ENCODE measurements at regions not wholly inside any gene's neighbourhood (a gene's known extent, or its start where the extent isn't known, plus 50 kb on each side); places are given as distances from the start of the nearest gene placed in this dataset.

DNA sequence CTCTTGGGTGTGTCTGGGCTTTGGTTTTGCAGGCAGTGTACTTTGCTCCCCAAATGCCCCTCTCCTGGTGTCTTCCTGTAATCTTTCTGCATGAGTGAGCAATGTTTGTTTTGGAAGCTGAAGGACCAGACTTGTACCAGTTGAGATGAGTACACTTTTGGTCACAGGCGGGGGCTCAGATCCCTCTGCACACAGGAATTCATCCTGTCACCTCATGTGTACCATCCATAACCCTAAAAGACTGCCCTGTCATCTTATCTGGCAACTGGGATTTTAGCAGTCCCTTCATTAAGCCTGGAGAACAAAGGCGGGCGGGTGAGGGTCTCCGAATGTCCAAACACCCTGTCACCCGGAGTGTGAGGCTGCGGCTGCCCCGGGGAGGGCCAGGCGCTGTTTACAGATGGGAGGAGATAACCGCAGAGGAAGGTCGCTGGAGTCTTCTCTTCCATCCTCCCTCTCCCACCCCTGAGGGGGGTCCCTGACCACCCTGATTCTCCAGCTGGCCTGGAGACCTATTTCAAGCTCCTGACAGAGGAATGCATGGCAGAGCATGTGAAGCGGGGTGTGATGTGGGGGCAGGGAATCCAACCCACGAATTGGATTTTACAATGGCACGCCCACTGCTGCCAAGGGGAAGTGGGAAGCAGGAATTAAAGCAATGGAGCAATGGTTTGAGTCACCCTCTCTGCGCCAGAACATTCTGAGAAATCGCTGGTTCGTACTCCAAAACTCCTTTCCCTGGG is 158.2 kb upstream of the MYCN start:
- DNase-seq: no peak

DNA sequence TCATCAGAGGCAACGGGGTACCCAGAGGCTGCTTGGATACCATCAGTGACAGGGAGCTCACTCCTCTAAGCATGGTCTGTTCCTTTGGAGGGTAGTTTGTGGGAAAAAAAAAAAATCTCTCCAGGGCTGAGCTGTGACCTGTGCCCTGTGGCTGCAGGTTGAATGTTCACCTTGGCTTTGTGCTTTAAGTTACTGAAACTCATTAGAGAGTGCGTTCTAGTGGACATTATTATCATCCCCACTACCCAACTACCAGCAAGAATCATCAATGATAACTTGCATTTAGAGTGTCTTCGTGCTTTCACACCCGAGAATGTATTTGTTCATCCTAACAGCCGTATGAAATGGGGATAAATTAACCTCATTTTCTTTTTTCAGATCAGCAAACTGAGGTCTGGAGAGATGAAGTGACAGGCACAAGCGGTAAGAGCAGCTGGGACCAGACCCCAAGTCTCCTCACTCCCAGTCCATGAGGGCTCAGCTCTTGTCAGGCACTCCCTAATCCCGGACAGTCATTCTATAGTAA is 157.5 kb upstream of the MYCN start:
- DNase-seq: no peak

DNA sequence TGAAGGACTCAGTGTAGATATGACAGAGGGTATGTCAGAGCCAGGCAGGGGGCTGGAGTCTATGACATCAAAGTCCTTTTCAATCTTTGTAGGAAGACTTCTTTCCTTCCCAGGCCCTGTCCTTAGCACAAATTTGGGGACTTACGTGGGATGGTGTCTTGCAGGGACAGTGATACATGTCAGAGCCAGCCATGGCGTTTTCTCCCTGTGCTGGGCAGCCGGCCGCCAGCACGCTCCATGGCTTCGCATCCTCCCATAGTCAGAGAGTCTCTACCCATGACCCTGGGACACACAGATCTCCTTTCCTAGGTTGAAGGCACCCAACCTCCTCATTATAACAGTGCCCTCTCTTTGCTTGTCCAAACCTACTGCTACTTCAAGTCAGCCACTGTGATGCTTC is 156.9 kb upstream of the MYCN start:
- no peak for DNase-seq

DNA sequence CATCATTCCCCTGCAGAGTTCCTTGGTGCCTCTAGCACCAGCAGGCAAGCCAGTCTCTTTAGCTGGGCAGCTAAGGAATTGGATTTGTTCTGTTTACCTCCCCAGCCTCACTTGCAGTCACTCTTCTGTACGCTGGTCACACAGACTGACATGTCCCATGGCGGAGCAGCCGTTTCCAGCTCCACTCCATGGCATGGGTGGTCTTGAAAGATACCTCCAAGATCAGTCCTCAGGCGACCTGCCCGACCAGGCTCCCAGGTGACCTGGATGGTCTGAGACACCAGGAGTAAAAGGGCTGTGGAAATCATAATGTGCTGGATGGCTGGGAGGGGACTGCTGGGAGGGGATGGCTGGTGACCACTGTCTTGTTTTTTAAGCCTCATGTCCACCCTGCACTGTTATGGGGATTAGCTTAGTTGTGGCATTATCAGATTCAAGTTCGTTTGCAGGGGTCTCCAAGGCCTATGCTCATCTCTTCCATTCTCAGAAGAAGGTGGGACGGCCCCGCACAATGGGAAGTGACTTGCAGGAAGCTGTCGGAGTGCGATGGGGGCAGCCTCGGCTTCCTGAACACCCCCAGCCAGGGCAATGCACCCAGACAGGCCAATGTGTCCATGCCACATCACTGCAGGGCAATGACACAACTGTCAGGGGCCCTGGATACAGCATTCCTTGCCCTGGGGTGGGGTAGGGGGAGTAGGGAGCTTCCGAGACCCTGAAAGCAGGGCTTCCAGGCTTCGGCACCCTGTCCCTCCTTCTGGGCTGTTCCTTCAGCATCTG is 156.1 kb upstream of the MYCN start:
- no peak for DNase-seq

DNA sequence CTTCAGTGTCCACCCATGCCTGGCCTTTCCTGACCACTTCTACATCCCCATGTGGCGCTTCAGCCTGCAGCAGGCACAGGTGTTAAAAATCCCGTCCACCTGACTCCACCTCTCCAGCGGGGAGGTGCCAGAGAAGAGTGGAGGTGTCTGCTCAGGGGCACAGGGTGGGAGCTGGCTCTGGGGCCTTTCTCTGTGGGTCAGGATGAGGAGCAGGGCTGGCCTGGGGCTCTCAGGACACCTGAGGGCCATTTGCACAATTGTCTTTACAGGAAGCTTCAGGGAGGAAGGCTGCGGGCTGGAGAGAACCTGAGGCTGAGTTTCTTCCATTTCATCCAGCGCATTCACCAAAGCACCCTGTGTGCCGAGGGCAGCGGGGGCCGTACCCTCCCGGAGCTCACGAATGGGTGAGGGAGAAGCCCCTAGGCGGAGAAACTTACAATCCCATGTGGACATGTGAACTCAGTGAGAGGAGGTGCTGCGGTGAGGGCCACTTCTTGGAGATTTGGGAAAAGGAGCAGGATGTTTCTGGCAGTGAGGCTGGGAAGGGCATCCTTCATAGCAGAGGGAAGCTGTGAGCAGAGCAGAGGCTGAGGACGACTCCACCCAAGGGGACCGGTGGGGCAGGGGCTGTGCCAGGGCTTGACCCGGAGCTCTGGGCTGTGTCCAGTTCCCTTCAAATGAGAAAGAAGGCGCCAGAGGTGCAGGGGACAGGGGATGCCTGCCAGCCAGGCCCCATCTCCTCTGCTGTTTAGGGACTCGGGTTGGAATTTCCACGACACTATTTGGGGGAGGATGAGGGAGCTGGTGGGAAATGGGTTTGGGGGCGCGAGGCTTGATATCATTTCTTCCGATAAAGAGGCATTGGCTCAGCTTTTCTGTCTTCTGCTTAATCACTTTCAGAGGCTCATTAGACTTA is 155.2 kb upstream of the MYCN start:
- no peak for DNase-seq

DNA sequence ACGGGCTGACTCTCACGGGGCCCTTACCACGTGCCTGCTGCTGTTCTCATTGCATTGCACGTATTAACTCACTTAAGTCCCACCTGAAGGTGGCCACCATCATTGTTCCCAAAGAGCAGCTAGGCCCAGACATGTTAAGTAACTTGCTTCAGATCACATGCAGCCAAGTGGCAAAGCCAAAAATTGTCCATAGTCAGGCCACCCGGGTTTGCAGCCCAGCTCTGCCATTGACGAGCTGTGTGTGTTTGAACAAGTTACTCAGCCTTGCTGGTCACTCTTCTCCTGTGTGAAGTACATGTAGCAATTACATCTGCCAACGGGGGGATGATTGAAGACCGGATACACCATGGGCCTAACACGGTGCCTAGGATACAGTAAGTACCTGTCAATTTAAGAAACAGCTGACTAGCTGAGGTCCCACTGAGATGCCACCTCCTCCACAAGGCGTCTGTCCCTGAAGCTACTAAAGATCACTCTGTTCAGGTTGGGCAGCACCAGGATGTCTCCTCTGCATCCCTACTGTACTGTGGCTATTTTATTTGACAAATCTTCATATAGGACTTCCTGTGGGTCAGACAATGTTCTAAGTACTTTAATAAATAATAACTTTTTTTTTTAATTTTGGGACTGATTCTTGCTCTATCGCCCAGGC is 154.2 kb upstream of the MYCN start:
- no peak for DNase-seq

DNA sequence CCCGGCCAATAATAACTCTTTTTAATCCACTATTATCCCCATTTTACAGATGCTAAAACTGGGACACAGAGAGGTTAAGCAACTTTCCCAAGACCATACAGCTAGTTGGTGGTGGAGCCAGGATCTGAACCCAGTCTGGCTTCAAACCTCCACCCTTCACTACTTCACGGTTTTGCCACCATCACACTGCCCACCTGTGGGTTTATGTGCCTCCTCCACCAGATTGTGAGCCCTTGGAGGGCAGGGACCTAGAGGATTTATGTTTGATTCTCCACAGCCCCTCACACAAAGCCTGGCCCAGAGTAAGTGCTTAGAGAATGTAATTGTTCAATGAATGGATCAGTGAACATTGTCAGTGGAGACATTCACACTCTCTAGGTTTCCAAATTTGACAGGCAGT is 153.4 kb upstream of the MYCN start:
- DNase-seq: no peak

DNA sequence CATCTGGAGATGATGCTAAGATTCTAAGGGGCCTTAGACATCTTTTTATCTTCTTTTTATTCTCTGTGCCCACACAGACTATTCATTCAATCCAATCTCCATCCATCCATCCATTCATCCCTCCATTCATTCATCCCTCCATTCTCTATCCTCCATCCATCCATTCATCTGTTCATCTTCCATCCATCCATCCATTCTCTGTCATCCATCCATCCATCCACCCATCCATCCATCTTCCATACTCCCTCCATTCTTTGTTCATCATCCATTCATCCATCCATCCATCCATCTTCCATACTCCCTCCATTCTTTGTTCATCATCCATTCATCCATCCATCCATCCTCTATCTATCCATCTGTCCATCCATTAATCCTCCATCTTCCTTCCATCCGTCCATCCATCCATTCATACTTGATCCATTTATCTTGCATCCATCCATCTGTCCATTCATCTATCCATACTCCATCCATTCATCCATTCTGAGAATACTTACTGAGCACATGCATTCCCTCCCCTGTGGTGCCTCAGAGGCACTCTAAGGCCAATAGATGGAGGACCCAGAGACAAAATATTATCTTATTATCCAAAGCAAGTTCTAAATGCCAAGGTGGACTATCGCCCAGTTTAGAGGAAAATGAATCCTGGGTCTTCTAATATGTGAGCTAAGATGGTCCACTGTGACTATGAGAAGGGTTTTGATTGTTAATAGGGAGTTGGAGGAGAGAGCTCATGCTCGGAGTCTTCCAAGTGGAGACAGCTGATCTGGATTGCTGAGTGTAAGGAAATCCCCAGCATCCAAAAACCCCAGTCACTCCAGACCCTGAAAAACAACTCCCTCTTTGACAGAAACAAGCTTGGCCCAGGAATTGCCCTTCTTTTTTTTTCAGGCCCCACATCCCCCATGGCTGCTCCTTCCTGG is 152.6 kb upstream of the MYCN start:
- peak; percentile 35 for DNase-seq

DNA sequence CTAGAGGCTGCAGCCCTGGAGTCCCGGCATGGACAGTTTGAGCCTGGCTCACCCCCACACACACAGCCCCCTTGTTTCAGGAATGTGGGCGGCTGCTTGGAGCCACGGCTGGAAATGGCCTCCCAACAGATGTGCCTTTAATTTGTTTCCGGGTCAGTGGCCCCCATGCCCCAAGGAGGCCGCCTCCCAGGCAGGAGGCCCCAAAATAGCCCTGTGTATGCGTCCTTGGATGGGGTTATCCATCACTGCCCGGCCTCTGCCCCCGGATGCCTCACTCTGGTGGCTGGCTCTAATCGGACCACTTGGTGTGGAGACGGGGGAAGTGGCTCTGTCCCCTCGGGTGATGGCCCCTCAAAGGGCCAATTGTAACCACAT is 151.9 kb upstream of the MYCN start:
- no peak for DNase-seq

DNA sequence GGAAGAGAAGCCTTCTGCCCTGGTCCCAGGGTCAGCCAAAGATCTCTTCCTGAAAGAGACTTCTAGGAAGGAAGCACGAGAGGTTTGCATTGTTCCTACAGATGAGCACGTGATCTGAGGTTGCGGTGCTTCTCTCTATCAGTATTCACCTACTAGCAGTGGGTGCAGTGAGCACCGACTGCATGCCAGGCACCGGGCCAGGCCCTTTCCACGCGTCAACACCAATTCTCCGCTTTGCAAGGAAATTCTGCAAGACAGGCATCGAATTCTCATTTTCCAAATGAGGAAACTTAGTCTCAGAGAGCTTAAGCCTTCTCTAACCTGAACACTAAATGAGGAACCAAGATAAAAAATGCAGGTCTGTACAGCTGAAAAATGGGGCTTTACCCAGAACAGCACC is 151.5 kb upstream of the MYCN start:
- no peak for DNase-seq

DNA sequence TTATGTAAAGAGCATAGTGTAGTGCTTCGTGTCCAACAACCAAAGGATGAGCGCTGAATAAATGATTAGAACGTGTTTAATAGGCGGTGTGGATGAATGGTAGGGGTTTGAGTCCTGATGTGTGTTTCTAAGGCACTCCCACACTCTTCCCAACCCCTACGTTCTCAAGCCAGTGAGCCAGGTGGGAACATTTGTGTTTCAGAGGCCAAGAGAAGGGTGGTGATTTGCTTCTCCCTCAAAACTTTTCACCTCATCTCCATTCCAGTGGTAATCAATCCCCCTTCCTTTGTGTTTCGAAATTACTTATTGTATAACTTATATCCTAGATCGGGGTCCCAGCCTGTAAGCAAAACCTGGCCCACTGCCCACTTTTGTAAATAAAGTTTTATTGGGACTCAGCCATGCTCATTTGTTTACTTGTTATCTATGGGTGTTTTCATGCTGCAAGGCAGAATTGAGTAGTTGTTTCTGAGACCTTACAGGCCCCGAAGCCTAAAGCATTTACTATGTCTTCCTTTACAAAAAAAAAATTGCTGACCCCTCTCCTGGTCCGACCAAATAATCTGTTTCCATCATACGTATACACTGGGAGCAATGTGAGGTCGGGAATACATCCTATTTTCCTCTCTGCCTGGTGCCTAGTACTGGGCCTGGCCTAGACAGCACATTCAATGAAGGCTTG is 150.8 kb upstream of the MYCN start:
- DNase-seq: no peak

DNA sequence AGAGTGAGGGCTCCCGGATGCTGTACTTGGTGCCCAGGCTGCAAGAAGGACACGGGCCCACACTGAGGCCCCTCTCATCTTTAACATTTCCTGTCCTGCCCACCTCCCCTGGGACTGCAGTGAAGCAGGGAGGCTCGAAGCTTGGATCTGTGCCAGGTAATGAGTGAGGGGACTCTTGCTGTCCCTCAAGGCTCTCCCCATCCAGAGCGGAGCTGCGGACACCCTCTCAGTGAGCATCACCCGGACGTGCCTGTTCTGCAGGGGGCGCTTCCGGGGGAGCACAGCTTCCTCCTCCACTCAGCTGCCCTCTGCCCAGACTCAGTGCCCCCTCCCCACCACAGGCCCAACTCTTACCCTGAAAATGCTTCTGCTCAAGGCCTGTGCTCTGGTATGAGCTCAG is 150.0 kb upstream of the MYCN start:
- no peak for DNase-seq

DNA sequence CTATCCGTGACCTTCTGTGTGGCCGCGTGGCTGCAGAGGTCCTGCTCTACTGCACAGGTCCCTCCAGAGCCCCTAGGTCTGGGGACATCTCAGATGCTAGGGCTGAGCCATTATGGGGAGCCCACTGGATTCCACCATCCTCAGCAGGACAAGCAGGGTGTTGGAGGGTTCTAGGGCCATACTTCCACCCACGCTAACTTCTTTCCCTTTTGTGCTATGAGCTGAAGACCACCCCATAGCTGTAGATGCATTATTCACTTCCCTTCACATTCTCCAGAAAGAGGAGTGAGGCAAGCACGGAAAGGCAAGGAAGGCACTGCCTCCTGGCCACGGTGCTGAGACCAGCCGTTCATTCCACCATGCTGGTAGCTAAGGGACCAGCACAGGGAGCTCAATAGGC is 149.5 kb upstream of the MYCN start:
- no peak for DNase-seq

DNA sequence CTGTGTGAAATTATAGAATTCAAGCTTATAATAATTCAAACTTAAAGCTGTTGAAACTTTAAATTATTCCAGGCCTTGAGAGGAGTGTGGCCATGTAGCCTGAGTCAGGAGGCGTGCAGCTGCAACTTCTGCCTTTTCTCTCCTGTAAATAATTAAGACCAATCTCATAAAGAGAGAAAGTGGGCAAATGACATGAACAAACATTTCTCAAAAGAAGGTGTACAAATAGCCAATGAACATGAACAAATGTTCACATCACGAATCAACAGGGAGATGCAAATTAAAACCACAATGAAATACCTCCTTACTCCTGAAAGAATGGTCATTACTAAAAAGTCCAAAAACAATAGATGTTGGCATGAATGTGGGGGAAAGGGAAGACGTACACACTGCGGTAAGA is 149.1 kb upstream of the MYCN start:
- no peak for DNase-seq

DNA sequence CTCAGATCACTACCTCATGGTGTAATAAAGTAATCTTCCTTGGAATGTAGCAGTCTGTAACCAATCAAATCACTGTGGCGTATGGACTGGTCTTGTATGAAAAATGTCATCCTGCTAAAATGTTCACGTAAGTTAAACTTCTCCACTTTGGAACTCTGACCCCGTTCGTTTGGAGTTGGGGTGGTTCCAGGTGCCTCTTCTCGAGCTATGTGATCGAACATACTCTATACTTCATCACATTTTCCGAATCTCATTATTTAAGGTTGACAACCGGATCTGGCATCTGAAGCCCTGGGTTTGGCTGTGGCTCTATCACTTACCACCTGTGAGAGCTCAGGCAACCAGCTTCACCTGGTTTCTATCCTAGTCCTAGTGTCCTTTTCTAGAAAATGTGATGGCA is 148.0 kb upstream of the MYCN start:
- no peak for DNase-seq

DNA sequence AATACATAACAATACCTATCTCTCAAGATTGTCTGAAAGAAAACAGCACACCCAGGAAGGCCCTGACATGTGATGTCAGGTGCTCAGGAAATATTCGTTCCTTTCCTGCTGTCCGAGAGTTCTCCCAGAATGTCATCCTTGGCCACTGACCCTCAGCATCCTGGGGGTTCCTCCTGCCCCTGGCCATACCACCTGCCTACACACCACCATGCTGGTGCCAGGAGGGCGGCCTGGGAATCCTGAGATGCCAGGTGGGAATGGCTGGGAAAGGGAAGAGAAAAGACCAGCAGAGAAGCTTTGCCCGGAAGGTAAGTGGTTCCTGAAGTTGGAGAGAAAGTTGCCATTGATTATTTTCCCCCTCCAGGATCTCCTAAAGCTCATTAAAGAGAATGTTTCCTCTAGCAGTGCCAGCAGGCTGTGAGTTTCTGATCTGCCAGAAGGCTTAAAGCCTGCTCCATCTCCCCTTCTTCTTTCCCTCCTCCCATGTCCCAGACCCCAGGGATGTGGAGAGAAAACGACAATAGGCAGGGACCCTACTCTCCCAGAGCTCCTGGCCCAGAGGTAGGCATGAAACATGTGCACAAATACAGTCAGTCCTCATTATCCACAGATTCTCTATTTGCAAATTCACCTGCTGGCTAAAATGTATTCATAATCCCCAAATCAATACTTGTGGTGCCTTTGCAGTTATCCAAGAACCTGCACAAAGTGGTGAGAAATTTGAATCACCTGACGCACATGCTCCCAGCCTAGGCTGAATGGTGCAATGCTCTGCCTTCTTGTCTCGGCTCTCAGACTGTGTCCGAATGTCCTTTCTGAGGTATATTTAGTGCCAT is 147.1 kb upstream of the MYCN start:
- no peak for DNase-seq

DNA sequence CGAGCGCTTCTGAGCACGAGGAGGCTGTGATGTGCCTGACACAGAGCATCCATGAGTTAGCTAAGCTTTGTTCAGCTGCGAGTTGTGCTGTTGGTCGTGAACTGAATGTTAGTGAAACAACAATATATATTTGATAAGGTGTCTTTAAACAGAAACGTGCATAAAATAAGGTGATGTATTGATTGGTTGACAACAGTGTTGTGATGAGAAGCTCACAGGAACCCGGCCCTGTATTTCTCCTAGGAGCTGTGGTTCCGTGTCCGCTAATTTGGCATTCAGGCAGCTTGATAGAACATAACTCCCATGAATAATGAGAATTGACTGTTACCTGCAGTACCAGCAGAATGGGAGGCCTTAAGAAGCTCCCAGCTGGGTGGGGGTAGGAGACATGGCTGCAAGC is 146.4 kb upstream of the MYCN start:
- DNase-seq: no peak

DNA sequence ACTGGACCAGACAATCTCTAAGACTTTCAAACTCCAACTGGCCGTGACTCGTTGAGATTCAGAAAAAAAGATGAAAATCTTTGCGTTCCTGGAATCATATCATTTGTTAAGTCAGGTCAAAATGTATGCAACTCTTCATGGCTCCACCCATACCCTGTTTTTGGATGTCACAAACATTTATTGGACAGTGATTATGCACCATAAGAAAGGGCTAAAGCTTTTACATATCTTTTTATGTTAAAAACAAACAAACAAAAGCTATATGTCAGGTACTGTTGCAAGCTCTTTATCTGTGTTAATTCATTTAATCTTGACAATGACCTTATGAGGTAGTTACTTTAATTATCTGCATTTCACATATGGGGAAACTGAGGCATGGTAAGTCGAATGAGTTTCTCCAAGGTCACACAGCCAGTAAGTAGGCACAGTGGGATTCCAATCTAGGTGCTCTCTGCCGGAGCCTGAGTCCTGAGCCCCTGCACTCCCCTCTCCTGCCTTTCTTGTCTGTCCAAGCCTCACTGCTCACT is 145.7 kb upstream of the MYCN start:
- no peak for DNase-seq

DNA sequence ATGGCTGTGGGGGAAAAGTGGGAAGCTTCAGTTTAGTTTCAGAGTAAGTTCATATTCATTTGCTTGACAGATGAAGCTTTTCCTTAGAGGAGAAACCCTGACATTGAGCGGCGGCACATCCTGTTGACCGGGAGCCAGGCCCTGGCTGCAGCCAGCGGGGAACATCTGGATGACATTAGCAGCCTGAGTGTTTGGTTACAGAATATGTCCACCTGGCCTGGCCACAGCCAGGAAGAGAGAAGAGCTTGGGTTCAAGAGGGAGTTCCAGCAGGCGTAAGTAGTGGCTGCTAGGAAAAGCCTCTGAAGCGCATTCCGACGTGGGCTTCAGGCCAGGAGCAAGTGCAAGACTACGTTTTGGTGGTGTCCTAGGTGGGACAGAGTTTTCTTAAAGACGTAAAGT is 144.9 kb upstream of the MYCN start:
- peak; percentile 94 for DNase-seq

Data from tongue (tissue), 1 donor.